SK-N-SH (cell line): ENCODE measurements at regions not wholly inside any gene's neighbourhood (a gene's known extent, or its start where the extent isn't known, plus 50 kb on each side); places are given as distances from the start of the nearest gene placed in this dataset.

ENCODE experiments used
- CTCF ChIP-seq: fragments of 200-600 bp; sonication (generic); IDR thresholded peaks from 2 replicates; pipeline ENCODE4 v1.6.1; 2017; ENCODE audit warnings: antibody characterized with exemption, mild to moderate bottlenecking, moderate library complexity
- MAX ChIP-seq: IDR thresholded peaks from 2 replicates; pipeline ENCODE4 v1.4.0; 2012; ENCODE audit warnings: low read depth
- POLR2AphosphoS5 ChIP-seq: IDR thresholded peaks from 2 replicates; pipeline ENCODE4 v1.6.1; 2012; ENCODE audit warnings: low read depth, low read length
- TEAD4 ChIP-seq: IDR thresholded peaks from 2 replicates; pipeline ENCODE4 v1.4.0; 2012; ENCODE audit warnings: mild to moderate bottlenecking, borderline replicate concordance; ENCODE audit not compliant: insufficient read depth
- YY1 ChIP-seq: IDR thresholded peaks from 2 replicates; pipeline ENCODE4 v1.4.0; 2012; ENCODE audit warnings: low read depth, mild to moderate bottlenecking

GRCh38 chr1:193366764-193367507 lies 180.5 kb upstream of the B3GALT2 start:
- TF ChIP-seq CTCF (no peak), POLR2AphosphoS5 (no peak), TEAD4 (no peak), MAX (no peak), YY1 (no peak)
